HCT116 (cell line): ENCODE measurements at regions not wholly inside any gene's neighbourhood (a gene's known extent, or its start where the extent isn't known, plus 50 kb on each side); places are given as distances from the start of the nearest gene placed in this dataset.

Experiments used
- ATAC-seq: fragments of 200-7000 bp; cut with Tn5 transposase; 2 replicates; pipeline ENCODE4 v1.9.1; 2020; ENCODE audit warnings: mild to moderate bottlenecking, moderate library complexity
- BruUV-seq: library from RNA; stranded (reverse); fragments of 400-500 nt; replicated peaks from 2 replicates; lab custom pipeline; 2021; lab: Mats Ljungman, UMichigan
- CTCF ChIA-PET: fragments of 300-600 bp; sonication (Branson Sonifier 250); formaldehyde crosslinking; loops from one replicate; lab custom pipeline; 2021; ENCODE audit warnings: antibody characterized with exemption; lab: Charles Lee
- POLR2A ChIA-PET: fragments of 300-600, 350-600 bp; sonication (Branson Sonifier 250); formaldehyde crosslinking; loops from one replicate; lab custom pipeline; 2021; ENCODE audit warnings: antibody characterized with exemption; lab: Charles Lee
- RAD21 ChIA-PET, 2 experiments: fragments of 300-600 bp; sonication (Branson Sonifier 250); formaldehyde crosslinking; loops; one replicate each; lab custom pipeline; 2023; ENCODE audit warnings: low total read pairs in 2 of 2; ENCODE audit not compliant: uncharacterized antibody in 2 of 2, unreplicated experiment in 2 of 2, low non-redundant PET in 1 of 2; lab: Charles Lee
- DNase-seq: peaks from one replicate; pipeline ENCODE4 v3.0.0-alpha.2; 2010; ENCODE audit warnings: low read depth, low spot score
- H2AFZ ChIP-seq: fragments of 200-600 bp; shearing (Covaris generic), sonication (generic); 2 replicates; pipeline ENCODE4 v1.6.1; 2017; ENCODE audit warnings: low read depth, mixed run types, mixed read lengths, antibody characterized with exemption, low read length; ENCODE audit not compliant: poor library complexity, severe bottlenecking
- H3K27ac ChIP-seq: 2 replicates; pipeline ENCODE4 v1.5.1; 2012; ENCODE audit warnings: low read depth, low read length
- H3K27me3 ChIP-seq: fragments of 200-600 bp; sonication (generic); 2 replicates; pipeline ENCODE4 v1.6.1; 2016; ENCODE audit warnings: mixed run types, low read length, mixed read lengths; ENCODE audit not compliant: insufficient read depth
- H3K36me3 ChIP-seq, 2 experiments: fragments of 200-500 bp in 1 of 2; fragments of 200-600 bp in 1 of 2; sonication (Bioruptor generic) in 1 of 2; sonication (generic) in 1 of 2; 2 replicates each; pipeline versions ENCODE4 v1.5.1 to v1.6.1; 2014 to 2016; ENCODE audit warnings: low read length in 2 of 2, inconsistent platforms in 1 of 2, mixed read lengths in 1 of 2, mixed run types in 1 of 2; ENCODE audit not compliant: insufficient read depth in 2 of 2, control insufficient read depth in 1 of 2
- H3K4me1 ChIP-seq, 2 experiments: fragments of 200-600 bp in 1 of 2; sonication (generic) in 1 of 2; 2 replicates each; pipeline versions ENCODE4 v1.5.1 to v1.6.1; 2012 to 2017; ENCODE audit warnings: low read length in 2 of 2, inconsistent platforms in 1 of 2, mild to moderate bottlenecking in 1 of 2, mixed read lengths in 1 of 2, mixed run types in 1 of 2, moderate library complexity in 1 of 2; ENCODE audit not compliant: insufficient read depth in 2 of 2, control insufficient read depth in 1 of 2
- H3K4me2 ChIP-seq: fragments of 200-600 bp; sonication (generic); 2 replicates; pipeline ENCODE4 v1.6.1; 2017; ENCODE audit warnings: mixed run types, low read length, mixed read lengths
- H3K4me3 ChIP-seq, 2 experiments: fragments of 200-600 bp in 1 of 2; sonication (generic) in 1 of 2; replicated peaks in 1 of 2; 2 replicates each; pipeline ENCODE4 v1.5.1; 2011 to 2016; ENCODE audit warnings: low read length in 2 of 2, control low read depth in 1 of 2, low read depth in 1 of 2, mild to moderate bottlenecking in 1 of 2, mixed read lengths in 1 of 2, mixed run types in 1 of 2
- H3K79me2 ChIP-seq: fragments of 200-600 bp; sonication (generic); 2 replicates; pipeline ENCODE4 v1.6.1; 2017; ENCODE audit warnings: mild to moderate bottlenecking, mixed run types, low read length, moderate library complexity, mixed read lengths; ENCODE audit not compliant: insufficient read depth
- H3K9ac ChIP-seq: fragments of 200-600 bp; sonication (generic); 2 replicates; pipeline ENCODE4 v1.6.1; 2016; ENCODE audit warnings: low read length, mixed read lengths
- H3K9me2 ChIP-seq: fragments of 200-600 bp; sonication (generic), shearing (Covaris generic); 2 replicates; pipeline ENCODE4 v1.6.1; 2017; ENCODE audit warnings: mixed run types, mild to moderate bottlenecking, moderate library complexity; ENCODE audit not compliant: insufficient read depth
- H3K9me3 ChIP-seq, 2 experiments: fragments of 200-500 bp in 1 of 2; fragments of 200-600 bp in 1 of 2; sonication (Bioruptor generic) in 1 of 2; sonication (generic) in 1 of 2; 2 replicates each; pipeline ENCODE4 v1.6.1; 2014 to 2017; ENCODE audit warnings: low read length in 2 of 2, mixed read lengths in 2 of 2, inconsistent platforms in 1 of 2, low read depth in 1 of 2, mild to moderate bottlenecking in 1 of 2, mixed run types in 1 of 2, moderate library complexity in 1 of 2; ENCODE audit not compliant: control insufficient read depth in 1 of 2, insufficient read depth in 1 of 2
- H4K20me1 ChIP-seq: fragments of 200-600 bp; sonication (generic), shearing (Covaris generic); 2 replicates; pipeline ENCODE4 v1.6.1; 2017; ENCODE audit warnings: mixed run types, mild to moderate bottlenecking, moderate library complexity; ENCODE audit not compliant: insufficient read depth
- EGR1 ChIP-seq: IDR thresholded peaks from 2 replicates; pipeline ENCODE4 v1.6.1; 2012; ENCODE audit warnings: low read depth
- ELF1 ChIP-seq: IDR thresholded peaks from 2 replicates; pipeline ENCODE4 v1.6.1; 2012; ENCODE audit warnings: low read depth, borderline replicate concordance
- FOSL1 ChIP-seq: IDR thresholded peaks from 2 replicates; pipeline ENCODE4 v1.6.1; 2012; ENCODE audit warnings: low read depth
- JUND ChIP-seq: IDR thresholded peaks from 2 replicates; pipeline ENCODE4 v1.6.1; 2012
- POLR2A ChIP-seq: IDR thresholded peaks from 2 replicates; pipeline ENCODE4 v1.7.0; 2011; ENCODE audit warnings: borderline replicate concordance; ENCODE audit not compliant: insufficient read depth, insufficient read length; ENCODE audit errors: extremely low read depth
- POLR2AphosphoS5 ChIP-seq: IDR thresholded peaks from 2 replicates; pipeline ENCODE4 v1.6.1; 2011; ENCODE audit warnings: mild to moderate bottlenecking, low read depth, low read length, moderate library complexity
- TCF7L2 ChIP-seq: IDR thresholded peaks from 2 replicates; pipeline ENCODE4 v1.7.0; 2011; ENCODE audit warnings: borderline replicate concordance, inconsistent platforms; ENCODE audit not compliant: insufficient read depth, insufficient read length; ENCODE audit errors: extremely low read depth
- YY1 ChIP-seq: IDR thresholded peaks from 2 replicates; pipeline ENCODE4 v1.6.1; 2011; ENCODE audit warnings: low read length, low read depth, moderate library complexity, mild to moderate bottlenecking; ENCODE audit not compliant: insufficient replicate concordance; ENCODE audit errors: extremely low read depth
- ZFX ChIP-seq: fragments of 450-650 bp; IDR thresholded peaks from 2 replicates; pipeline ENCODE4 v1.6.1; 2017
- intact Hi-C: fragments of 100-400 bp; cut with micrococcal nuclease; formaldehyde crosslinking; loops from 2 replicates; pipeline ENCODE4 v1.10.0; 2022
- TF ChIP-seq, protein P1 (sequence below): IDR thresholded peaks from 2 replicates; pipeline ENCODE4 v1.6.1; 2012; ENCODE audit warnings: low read depth
- TF ChIP-seq, protein P2 (sequence below): IDR thresholded peaks from 2 replicates; pipeline ENCODE4 v1.6.1; 2012
- TF ChIP-seq, protein P3 (sequence below): IDR thresholded peaks from 2 replicates; pipeline ENCODE4 v1.6.1; 2012

DNA sequence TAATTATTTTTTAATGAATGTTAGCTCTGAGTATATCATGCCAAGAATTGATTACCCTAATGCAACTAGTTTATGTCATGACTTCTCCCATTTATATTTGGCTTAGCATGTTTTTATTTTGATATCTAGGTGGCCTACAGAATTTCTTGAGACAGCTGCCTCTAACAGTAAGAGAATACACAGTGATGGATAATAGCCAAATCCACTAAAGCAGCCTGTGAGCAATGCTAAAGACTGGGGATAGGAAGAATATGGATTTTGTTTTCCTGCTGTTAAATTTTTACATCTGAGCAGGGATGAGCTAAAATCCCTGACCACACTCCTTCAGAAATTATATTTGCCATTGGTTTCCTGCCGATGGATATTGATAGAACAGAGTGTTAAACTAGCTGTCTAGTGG lies 149.3 kb upstream of the TGFBR2 start:
- H2AFZ ChIP-seq, result no peak overlapping the region
- TF ChIP-seq, protein P1, sequence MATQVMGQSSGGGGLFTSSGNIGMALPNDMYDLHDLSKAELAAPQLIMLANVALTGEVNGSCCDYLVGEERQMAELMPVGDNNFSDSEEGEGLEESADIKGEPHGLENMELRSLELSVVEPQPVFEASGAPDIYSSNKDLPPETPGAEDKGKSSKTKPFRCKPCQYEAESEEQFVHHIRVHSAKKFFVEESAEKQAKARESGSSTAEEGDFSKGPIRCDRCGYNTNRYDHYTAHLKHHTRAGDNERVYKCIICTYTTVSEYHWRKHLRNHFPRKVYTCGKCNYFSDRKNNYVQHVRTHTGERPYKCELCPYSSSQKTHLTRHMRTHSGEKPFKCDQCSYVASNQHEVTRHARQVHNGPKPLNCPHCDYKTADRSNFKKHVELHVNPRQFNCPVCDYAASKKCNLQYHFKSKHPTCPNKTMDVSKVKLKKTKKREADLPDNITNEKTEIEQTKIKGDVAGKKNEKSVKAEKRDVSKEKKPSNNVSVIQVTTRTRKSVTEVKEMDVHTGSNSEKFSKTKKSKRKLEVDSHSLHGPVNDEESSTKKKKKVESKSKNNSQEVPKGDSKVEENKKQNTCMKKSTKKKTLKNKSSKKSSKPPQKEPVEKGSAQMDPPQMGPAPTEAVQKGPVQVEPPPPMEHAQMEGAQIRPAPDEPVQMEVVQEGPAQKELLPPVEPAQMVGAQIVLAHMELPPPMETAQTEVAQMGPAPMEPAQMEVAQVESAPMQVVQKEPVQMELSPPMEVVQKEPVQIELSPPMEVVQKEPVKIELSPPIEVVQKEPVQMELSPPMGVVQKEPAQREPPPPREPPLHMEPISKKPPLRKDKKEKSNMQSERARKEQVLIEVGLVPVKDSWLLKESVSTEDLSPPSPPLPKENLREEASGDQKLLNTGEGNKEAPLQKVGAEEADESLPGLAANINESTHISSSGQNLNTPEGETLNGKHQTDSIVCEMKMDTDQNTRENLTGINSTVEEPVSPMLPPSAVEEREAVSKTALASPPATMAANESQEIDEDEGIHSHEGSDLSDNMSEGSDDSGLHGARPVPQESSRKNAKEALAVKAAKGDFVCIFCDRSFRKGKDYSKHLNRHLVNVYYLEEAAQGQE, result no peak
- no peak for TF ChIP-seq JUND
- H3K4me1 ChIP-seq, result no peaks in the 10 kb centered on the region
- ChIA-PET CTCF (no interaction called here), POLR2A (no interaction called here), RAD21 (interaction anchor here in 1 of 2 experiments (0.7 kb wide), 1 partner anchor 21 kb away, joined by 3 read pairs; no protein-coding TSS in a partner anchor)
- H3K4me2 ChIP-seq, result no peak overlapping the region
- H3K9me3 ChIP-seq, result no peaks in the 10 kb centered on the region
- H3K79me2 ChIP-seq, result no peaks in the 10 kb centered on the region
- no peaks in the 10 kb centered on the region for H4K20me1 ChIP-seq
- H3K4me3 ChIP-seq, result no peak overlapping the region
- no peaks in the 10 kb centered on the region for H3K9me2 ChIP-seq
- H3K36me3 ChIP-seq, result no peaks in the 10 kb centered on the region
- intact Hi-C loops, result no loop called here
- BruUV-seq, result no TSS peak
- no peak for DNase-seq
- ATAC-seq, result no peak
- H3K9ac ChIP-seq, result no peak overlapping the region
- no peak overlapping the region for H3K27ac ChIP-seq
- H3K27me3 ChIP-seq, result no peaks in the 10 kb centered on the region

DNA sequence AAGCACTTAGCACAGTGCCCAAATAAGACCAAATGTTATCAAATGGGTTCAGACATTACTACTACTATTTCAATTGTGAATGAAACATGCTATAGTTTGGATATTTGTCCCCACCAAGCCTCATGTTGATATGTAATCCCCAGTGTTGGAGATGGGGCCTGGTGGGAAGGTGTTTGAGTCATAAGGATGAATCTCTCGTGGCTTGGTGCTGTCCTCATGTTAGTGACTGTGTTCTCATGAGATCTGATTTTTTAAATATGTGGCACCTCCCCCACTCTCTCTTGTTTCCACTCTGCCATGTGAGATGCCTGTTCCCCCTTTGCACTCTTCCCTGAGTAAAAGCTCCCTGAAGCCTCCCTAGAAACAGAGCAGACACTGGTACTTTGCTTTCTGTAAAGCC lies 148.7 kb upstream of the TGFBR2 start:
- no peaks in the 10 kb centered on the region for H3K4me1 ChIP-seq
- ChIA-PET CTCF (no interaction called here), RAD21 (no interaction called here), POLR2A (no interaction called here)
- H3K27me3 ChIP-seq, result no peaks in the 10 kb centered on the region
- no peak for DNase-seq
- no peaks in the 10 kb centered on the region for H3K9me3 ChIP-seq
- no peak overlapping the region for H2AFZ ChIP-seq
- H3K4me3 ChIP-seq, result no peak overlapping the region
- no peak for ATAC-seq
- no peaks in the 10 kb centered on the region for H3K79me2 ChIP-seq
- no peak overlapping the region for H3K27ac ChIP-seq
- intact Hi-C loops, result no loop called here
- H3K9me2 ChIP-seq, result no peaks in the 10 kb centered on the region
- H3K36me3 ChIP-seq, result no peaks in the 10 kb centered on the region
- H4K20me1 ChIP-seq, result no peaks in the 10 kb centered on the region
- no TSS peak for BruUV-seq
- H3K9ac ChIP-seq, result no peak overlapping the region
- H3K4me2 ChIP-seq, result no peak overlapping the region
- TF ChIP-seq YY1 (no peak), EGR1 (no peak), FOSL1 (no peak), POLR2AphosphoS5 (no peak), ZFX (no peak), JUND (no peak), POLR2A (no peak), ELF1 (no peak), TCF7L2 (no peak)
- TF ChIP-seq, protein P2, sequence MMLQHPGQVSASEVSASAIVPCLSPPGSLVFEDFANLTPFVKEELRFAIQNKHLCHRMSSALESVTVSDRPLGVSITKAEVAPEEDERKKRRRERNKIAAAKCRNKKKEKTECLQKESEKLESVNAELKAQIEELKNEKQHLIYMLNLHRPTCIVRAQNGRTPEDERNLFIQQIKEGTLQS, result no peak
- TF ChIP-seq, protein P1, result no peak
- TF ChIP-seq, protein P3, sequence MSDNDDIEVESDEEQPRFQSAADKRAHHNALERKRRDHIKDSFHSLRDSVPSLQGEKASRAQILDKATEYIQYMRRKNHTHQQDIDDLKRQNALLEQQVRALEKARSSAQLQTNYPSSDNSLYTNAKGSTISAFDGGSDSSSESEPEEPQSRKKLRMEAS, result no peak
